ENCODE measurements at regions not wholly inside any gene's neighbourhood (a gene's known extent, or its start where the extent isn't known, plus 50 kb on each side); places are given as distances from the start of the nearest gene placed in this dataset.
"Not testable (repeated sequence)": the region's sequence is repeated elsewhere in the genome, so short reads cannot be mapped to it uniquely, and the experiment has no call there.

DNA sequence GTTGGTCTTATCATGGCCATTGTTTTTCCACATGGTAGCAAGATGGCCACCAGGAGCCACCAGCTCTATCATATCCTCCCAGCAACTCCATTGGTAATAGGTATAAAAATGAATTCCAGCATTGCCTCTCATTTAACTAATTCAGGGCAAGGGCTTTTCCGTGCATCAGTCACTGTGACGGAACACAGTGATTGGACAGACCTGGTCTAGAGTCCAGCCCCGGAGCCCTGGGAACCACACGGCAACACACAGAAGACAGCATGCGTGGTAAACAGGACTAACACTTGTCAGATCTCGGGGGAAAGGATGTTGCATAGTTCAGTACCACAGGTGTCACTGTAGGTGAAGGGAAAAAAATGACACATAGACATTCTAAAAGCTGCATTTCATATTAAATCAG is 638.0 kb upstream of the RBFOX1 start:
- Histone ChIP-seq H3F3A (ENCODE audit: low read length, unreplicated experiment) (no peaks in the 10 kb centered on the region), H3K79me2 (ENCODE audit: low read length) (no peaks in the 10 kb centered on the region), H3K4me1 (ENCODE audit: insufficient read depth, low read length) (no peaks in the 10 kb centered on the region), H3K36me3 (ENCODE audit: low read depth, low read length) (no peaks in the 10 kb centered on the region), H3K9ac (ENCODE audit: low read length) (no peak overlapping the region), H2AFZ (ENCODE audit: low read length) (no peak overlapping the region), H3K9me2 (replicated peaks; ENCODE audit: low read length) (no peaks in the 10 kb centered on the region), H3K9me3 (ENCODE audit: low read length) (no peaks in the 10 kb centered on the region), H3K4me3 (ENCODE audit: low read length) (no peak overlapping the region), H3K27me3 (ENCODE audit: low read length) (no peaks in the 10 kb centered on the region), H3K27ac (ENCODE audit: low read length) (no peak overlapping the region), H3K4me2 (ENCODE audit: low read length) (no peak overlapping the region), H4K20me1 (ENCODE audit: low read length) (no peaks in the 10 kb centered on the region)
- ATAC-seq (no peak), DNase-seq (no peak)
- POLR2A ChIA-PET (ENCODE audit: unreplicated experiment): no interaction called here
- no TSS peak for BruUV-seq (replicated peaks)
- CTCF ChIA-PET: no interaction called here
- TF ChIP-seq EZH2 (IDR thresholded peaks at IDR 0.05; ENCODE audit: low read length, unreplicated experiment) (no peak), EZH2phosphoT487 (IDR thresholded peaks at IDR 0.05; ENCODE audit: borderline replicate concordance, low read length) (no peak)
- TF ChIP-seq, protein P1, sequence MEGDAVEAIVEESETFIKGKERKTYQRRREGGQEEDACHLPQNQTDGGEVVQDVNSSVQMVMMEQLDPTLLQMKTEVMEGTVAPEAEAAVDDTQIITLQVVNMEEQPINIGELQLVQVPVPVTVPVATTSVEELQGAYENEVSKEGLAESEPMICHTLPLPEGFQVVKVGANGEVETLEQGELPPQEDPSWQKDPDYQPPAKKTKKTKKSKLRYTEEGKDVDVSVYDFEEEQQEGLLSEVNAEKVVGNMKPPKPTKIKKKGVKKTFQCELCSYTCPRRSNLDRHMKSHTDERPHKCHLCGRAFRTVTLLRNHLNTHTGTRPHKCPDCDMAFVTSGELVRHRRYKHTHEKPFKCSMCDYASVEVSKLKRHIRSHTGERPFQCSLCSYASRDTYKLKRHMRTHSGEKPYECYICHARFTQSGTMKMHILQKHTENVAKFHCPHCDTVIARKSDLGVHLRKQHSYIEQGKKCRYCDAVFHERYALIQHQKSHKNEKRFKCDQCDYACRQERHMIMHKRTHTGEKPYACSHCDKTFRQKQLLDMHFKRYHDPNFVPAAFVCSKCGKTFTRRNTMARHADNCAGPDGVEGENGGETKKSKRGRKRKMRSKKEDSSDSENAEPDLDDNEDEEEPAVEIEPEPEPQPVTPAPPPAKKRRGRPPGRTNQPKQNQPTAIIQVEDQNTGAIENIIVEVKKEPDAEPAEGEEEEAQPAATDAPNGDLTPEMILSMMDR (conservative IDR thresholded peaks at IDR 0.05; ENCODE audit: low read depth, low read length): no peak
- intact Hi-C loops (cut with micrococcal nuclease): no loop called here

DNA sequence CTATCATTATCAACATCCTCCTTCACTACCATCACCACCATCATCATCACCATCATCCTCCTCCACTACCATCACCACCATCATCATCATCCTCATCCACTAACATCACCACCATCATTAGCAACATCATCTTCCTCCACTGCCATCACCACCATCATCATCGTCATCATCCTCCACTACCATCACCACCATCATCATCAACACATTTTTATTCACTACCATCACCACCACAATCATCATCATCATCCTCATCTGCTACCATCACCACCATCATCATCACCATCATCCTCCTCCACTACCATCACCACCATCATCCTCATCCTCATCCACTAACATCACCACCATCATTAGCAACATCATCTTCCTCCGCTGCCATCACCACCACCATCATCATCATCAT is 639.2 kb upstream of the RBFOX1 start:
- H3K36me3 ChIP-seq (ENCODE audit: low read depth, low read length); H3K27ac ChIP-seq (ENCODE audit: low read length); H3K9me2 ChIP-seq (replicated peaks; ENCODE audit: low read length); H3K27me3 ChIP-seq (ENCODE audit: low read length); CTCF ChIA-PET; H3K4me2 ChIP-seq (ENCODE audit: low read length); BruUV-seq (replicated peaks); H2AFZ ChIP-seq (ENCODE audit: low read length); H3K9ac ChIP-seq (ENCODE audit: low read length); H3F3A ChIP-seq (ENCODE audit: low read length, unreplicated experiment); ATAC-seq; H3K79me2 ChIP-seq (ENCODE audit: low read length); H3K4me1 ChIP-seq (ENCODE audit: insufficient read depth, low read length); DNase-seq; POLR2A ChIA-PET (ENCODE audit: unreplicated experiment); H4K20me1 ChIP-seq (ENCODE audit: low read length); H3K9me3 ChIP-seq (ENCODE audit: low read length); intact Hi-C loops (cut with micrococcal nuclease); H3K4me3 ChIP-seq (ENCODE audit: low read length): not testable (repeated sequence)

DNA sequence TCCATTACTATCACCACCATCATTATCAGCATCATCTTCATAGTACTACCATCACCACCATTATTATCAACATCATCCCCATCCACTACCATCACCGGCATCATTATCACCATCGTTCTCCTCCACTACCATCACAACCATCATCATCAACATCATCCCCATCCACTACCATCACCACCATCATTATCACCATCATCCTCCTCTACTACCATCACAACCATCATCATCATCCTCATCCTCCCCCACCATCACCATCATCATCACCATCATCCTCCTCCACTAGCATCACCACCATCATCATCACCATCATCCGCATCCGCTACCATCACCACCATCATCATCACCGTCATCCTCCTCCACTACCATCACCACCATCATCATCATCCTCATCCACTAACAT is 639.8 kb upstream of the RBFOX1 start:
- Histone ChIP-seq H2AFZ (ENCODE audit: low read length) (no peak overlapping the region), H3K4me1 (ENCODE audit: insufficient read depth, low read length) (no peaks in the 10 kb centered on the region), H3K9me3 (ENCODE audit: low read length) (no peaks in the 10 kb centered on the region), H3K9ac (ENCODE audit: low read length) (no peak overlapping the region), H3K9me2 (replicated peaks; ENCODE audit: low read length) (no peaks in the 10 kb centered on the region), H3K4me2 (ENCODE audit: low read length) (no peak overlapping the region), H3K27me3 (ENCODE audit: low read length) (no peaks in the 10 kb centered on the region), H3K36me3 (ENCODE audit: low read depth, low read length) (no peaks in the 10 kb centered on the region), H3K79me2 (ENCODE audit: low read length) (no peaks in the 10 kb centered on the region), H3F3A (ENCODE audit: low read length, unreplicated experiment) (no peaks in the 10 kb centered on the region), H4K20me1 (ENCODE audit: low read length) (no peaks in the 10 kb centered on the region), H3K4me3 (ENCODE audit: low read length) (no peak overlapping the region), H3K27ac (ENCODE audit: low read length) (no peak overlapping the region)
- DNase-seq: no peak
- TF ChIP-seq EZH2phosphoT487 (IDR thresholded peaks at IDR 0.05; ENCODE audit: borderline replicate concordance, low read length): no peak
- TF ChIP-seq, protein P1 (conservative IDR thresholded peaks at IDR 0.05; ENCODE audit: low read depth, low read length): no peak
- TF ChIP-seq EZH2 (IDR thresholded peaks at IDR 0.05; ENCODE audit: low read length, unreplicated experiment): no peak
- CTCF ChIA-PET: no interaction called here
- intact Hi-C loops (cut with micrococcal nuclease): no loop called here
- POLR2A ChIA-PET (ENCODE audit: unreplicated experiment): no interaction called here
- BruUV-seq (replicated peaks): no TSS peak
- no peak for ATAC-seq
